Gastrocnemius medialis (tissue), 4 donors: ENCODE measurements at regions not wholly inside any gene's neighbourhood (a gene's known extent, or its start where the extent isn't known, plus 50 kb on each side); places are given as distances from the start of the nearest gene placed in this dataset.

Experiments
- POLR2A ChIP-seq, 2 donors: fragments of 450-650 bp; IDR thresholded peaks; one replicate each; pipeline ENCODE4 v1.6.1; 2017; ENCODE audit warnings: antibody characterized with exemption in 2 of 2, mild to moderate bottlenecking in 2 of 2, moderate library complexity in 2 of 2
- TF ChIP-seq, protein P1 (sequence below), 5 experiments: fragments of 450-650 bp in 3 of 5; fragments of 200-600 bp in 2 of 5; sonication (generic) in 2 of 5; IDR thresholded peaks in 4 of 5; conservative IDR thresholded peaks in 1 of 5; 1 replicate in 4 of 5; 2 replicates in 1 of 5; pipeline ENCODE4 v1.5.1; 2016 to 2019; ENCODE audit warnings: antibody characterized with exemption in 5 of 5, mild to moderate bottlenecking in 3 of 5, moderate library complexity in 3 of 5

DNA sequence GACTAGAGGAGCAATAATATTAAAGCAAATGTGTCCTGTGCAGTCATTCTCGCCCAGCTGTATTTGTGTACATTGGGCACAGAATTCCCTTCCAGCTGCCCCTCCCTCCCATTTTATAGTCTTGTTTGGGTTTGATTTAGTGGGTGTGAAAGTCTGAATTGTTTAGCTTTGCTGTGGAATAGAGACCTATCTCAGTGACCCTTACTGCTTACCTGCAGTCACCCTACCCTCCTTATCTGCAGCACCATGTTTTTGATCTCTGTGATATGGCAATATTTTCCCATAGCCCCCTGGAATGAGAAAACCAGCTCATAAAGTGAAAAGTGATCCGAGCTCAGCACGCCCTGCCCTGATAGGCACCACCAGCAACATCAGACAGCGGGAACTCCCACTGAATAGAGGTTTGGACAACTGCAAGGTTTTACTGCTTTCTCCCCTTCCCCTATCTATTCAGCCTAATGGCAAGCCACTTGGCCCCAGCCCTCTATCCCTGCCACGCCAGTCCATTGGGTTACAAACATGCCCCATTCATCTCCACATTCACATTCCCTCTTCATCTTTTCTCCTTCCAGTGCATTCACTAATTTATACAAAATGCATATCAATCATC is 199.0 kb downstream of the ETS1 start:
- TF ChIP-seq, protein P1, sequence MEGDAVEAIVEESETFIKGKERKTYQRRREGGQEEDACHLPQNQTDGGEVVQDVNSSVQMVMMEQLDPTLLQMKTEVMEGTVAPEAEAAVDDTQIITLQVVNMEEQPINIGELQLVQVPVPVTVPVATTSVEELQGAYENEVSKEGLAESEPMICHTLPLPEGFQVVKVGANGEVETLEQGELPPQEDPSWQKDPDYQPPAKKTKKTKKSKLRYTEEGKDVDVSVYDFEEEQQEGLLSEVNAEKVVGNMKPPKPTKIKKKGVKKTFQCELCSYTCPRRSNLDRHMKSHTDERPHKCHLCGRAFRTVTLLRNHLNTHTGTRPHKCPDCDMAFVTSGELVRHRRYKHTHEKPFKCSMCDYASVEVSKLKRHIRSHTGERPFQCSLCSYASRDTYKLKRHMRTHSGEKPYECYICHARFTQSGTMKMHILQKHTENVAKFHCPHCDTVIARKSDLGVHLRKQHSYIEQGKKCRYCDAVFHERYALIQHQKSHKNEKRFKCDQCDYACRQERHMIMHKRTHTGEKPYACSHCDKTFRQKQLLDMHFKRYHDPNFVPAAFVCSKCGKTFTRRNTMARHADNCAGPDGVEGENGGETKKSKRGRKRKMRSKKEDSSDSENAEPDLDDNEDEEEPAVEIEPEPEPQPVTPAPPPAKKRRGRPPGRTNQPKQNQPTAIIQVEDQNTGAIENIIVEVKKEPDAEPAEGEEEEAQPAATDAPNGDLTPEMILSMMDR (IDR thresholded peaks at IDR 0.05 in 4 of 5, conservative IDR thresholded peaks at IDR 0.05 in 1 of 5), result no peak
- no peak for TF ChIP-seq POLR2A (IDR thresholded peaks at IDR 0.05)
